ENCODE measurements at regions not wholly inside any gene's neighbourhood (a gene's known extent, or its start where the extent isn't known, plus 50 kb on each side); places are given as distances from the start of the nearest gene placed in this dataset.
A peak's percentile ranks its signal among the peaks of the same experiment; 100 is the strongest.

DNA sequence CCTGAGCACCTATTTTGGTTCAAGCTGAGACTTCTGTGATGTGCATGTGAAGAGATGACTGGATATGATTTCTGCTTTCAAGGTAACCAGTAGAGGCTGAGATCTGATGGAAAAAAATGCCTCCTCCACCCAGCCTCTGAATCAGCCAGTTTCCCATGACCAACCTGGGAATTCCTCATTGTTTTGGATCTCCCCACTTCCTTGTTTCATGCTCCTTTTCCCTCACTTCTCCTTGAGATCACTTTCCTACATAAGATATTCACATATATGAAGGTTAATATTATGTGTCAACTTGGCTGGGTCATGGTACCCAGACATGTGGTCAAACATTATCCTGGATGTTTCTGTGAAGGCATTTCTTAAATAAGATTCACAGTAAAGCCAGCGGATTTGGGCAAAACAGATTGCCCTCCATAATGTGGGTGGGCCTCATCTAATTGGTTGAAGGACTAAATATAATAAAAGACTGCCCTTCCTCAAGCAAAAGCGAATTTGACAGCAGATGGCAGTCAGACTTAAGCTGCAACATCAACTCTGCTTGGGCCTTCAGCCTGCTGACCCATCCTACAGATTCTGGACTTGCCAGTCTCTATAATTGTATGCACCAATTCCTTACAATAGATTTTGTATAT, 379.4 kb downstream of the TNS1 start:
- Histone ChIP-seq H3K36me3 (ENCODE audit: control insufficient read depth in 4 of 4, insufficient read depth in 4 of 4, low read length in 4 of 4) (no peaks in the 10 kb centered on the region), H3K9me3 (ENCODE audit: control insufficient read depth in 4 of 4, insufficient read depth in 3 of 4, low read length in 3 of 4) (no peaks in the 10 kb centered on the region), H3K27ac (ENCODE audit: low read depth in 1 of 2, low read length in 1 of 2) (no peak overlapping the region), H3K9ac (ENCODE audit: insufficient read depth in 1 of 2, low read length in 2 of 2) (no peak overlapping the region), H3K4me1 (ENCODE audit: control insufficient read depth in 5 of 5, insufficient read depth in 5 of 5, low read length in 5 of 5) (peaks cover 0 to 50% (median 27%) of the 10 kb centered on the region in 5 donors), H3K27me3 (ENCODE audit: control insufficient read depth in 3 of 3, insufficient read depth in 3 of 3, low read length in 2 of 3) (no peaks in the 10 kb centered on the region), H3K4me3 (no peak overlapping the region)
- WGBS, 2 donors, result 91 to 92% methylated on average over 2 of the region's 2 CpGs
- DNase-seq, result no peak
- no peak for TF ChIP-seq CTCF (IDR thresholded peaks at IDR 0.05; ENCODE audit: control extremely low read depth, extremely low read depth)
- ATAC-seq (ENCODE audit: insufficient read depth, low FRiP score), result no peak

- WGBS, 2 donors, result 47 to 62% methylated on average over 9 of the region's 9 CpGs
- ATAC-seq (ENCODE audit: insufficient read depth, low FRiP score) (peak; percentile 28), DNase-seq (peak; percentile 92 to 97 (median 97))
- H3K27ac ChIP-seq (ENCODE audit: low read depth in 1 of 2, low read length in 1 of 2), result peak overlapping the region in 1 of 2 donors; percentile 32
- H3K9me3 ChIP-seq (ENCODE audit: control insufficient read depth in 4 of 4, insufficient read depth in 3 of 4, low read length in 3 of 4), result no peaks in the 10 kb centered on the region
- TF ChIP-seq CTCF (IDR thresholded peaks at IDR 0.05; ENCODE audit: control extremely low read depth, extremely low read depth), result no peak
- H3K9ac ChIP-seq (ENCODE audit: insufficient read depth in 1 of 2, low read length in 2 of 2), result no peak overlapping the region
- H3K36me3 ChIP-seq (ENCODE audit: control insufficient read depth in 4 of 4, insufficient read depth in 4 of 4, low read length in 4 of 4), result no peaks in the 10 kb centered on the region
- H3K27me3 ChIP-seq (ENCODE audit: control insufficient read depth in 3 of 3, insufficient read depth in 3 of 3, low read length in 2 of 3), result no peaks in the 10 kb centered on the region
- H3K4me3 ChIP-seq, result no peak overlapping the region
- H3K4me1 ChIP-seq (ENCODE audit: control insufficient read depth in 5 of 5, insufficient read depth in 5 of 5, low read length in 5 of 5), result peaks cover 0 to 60% (median 27%) of the 10 kb centered on the region in 5 donors
Observed at GRCh38 chr2:217622205-217623060, 380.4 kb downstream of the TNS1 start.

GRCh38 chr2:217621391-217621801, 381.4 kb downstream of the TNS1 start:
- WGBS, 2 donors, result 75 to 76% methylated on average over 2 of the region's 2 CpGs
- Histone ChIP-seq H3K4me1 (ENCODE audit: control insufficient read depth in 5 of 5, insufficient read depth in 5 of 5, low read length in 5 of 5) (peaks cover 0 to 66% (median 27%) of the 10 kb centered on the region in 5 donors), H3K9ac (ENCODE audit: insufficient read depth in 1 of 2, low read length in 2 of 2) (no peak overlapping the region), H3K4me3 (no peak overlapping the region), H3K27ac (ENCODE audit: low read depth in 1 of 2, low read length in 1 of 2) (peak overlapping the region in 1 of 2 donors; percentile 47), H3K9me3 (ENCODE audit: control insufficient read depth in 4 of 4, insufficient read depth in 3 of 4, low read length in 3 of 4) (no peaks in the 10 kb centered on the region), H3K36me3 (ENCODE audit: control insufficient read depth in 4 of 4, insufficient read depth in 4 of 4, low read length in 4 of 4) (no peaks in the 10 kb centered on the region), H3K27me3 (ENCODE audit: control insufficient read depth in 3 of 3, insufficient read depth in 3 of 3, low read length in 2 of 3) (no peaks in the 10 kb centered on the region)
- no peak for DNase-seq
- no peak for ATAC-seq (ENCODE audit: insufficient read depth, low FRiP score)
- no peak for TF ChIP-seq CTCF (IDR thresholded peaks at IDR 0.05; ENCODE audit: control extremely low read depth, extremely low read depth)
